ENCODE measurements at regions not wholly inside any gene's neighbourhood (a gene's known extent, or its start where the extent isn't known, plus 50 kb on each side); places are given as distances from the start of the nearest gene placed in this dataset.

- DNase-seq, result no peak
Observed at GRCh38 chr10:128689667-128690066, 563.4 kb upstream of the MKI67 start.

GRCh38 chr10:128693493-128694131 lies 567.4 kb upstream of the MKI67 start:
- DNase-seq, result no peak

GRCh38 chr10:128694168-128694850 lies 568.1 kb upstream of the MKI67 start:
- no peak for DNase-seq

GRCh38 chr10:128694851-128695725 lies 568.9 kb upstream of the MKI67 start:
- DNase-seq, result no peak

GRCh38 chr10:128695931-128696330 lies 569.7 kb upstream of the MKI67 start:
- DNase-seq, result no peak

GRCh38 chr10:128697437-128697836 lies 571.2 kb upstream of the MKI67 start:
- DNase-seq, result no peak

GRCh38 chr10:128701381-128701780 lies 575.2 kb upstream of the MKI67 start:
- no peak for DNase-seq

GRCh38 chr10:128701837-128702236 lies 575.6 kb upstream of the MKI67 start:
- no peak for DNase-seq

GRCh38 chr10:128704716-128705115 lies 578.5 kb upstream of the MKI67 start:
- DNase-seq, result no peak

- DNase-seq, result no peak
Observed at GRCh38 chr10:128708182-128708581, 582.0 kb upstream of the MKI67 start.

GRCh38 chr10:128709686-128710085 lies 583.5 kb upstream of the MKI67 start:
- DNase-seq, result no peak

- DNase-seq, result no peak
Observed at GRCh38 chr10:128710098-128710797, 584.0 kb upstream of the MKI67 start.

- no peak for DNase-seq
Observed at GRCh38 chr10:128710798-128711183, 584.6 kb upstream of the MKI67 start.

GRCh38 chr10:128711806-128712205 lies 585.6 kb upstream of the MKI67 start:
- no peak for DNase-seq

GRCh38 chr10:128712661-128713400 lies 586.6 kb upstream of the MKI67 start:
- DNase-seq, result no peak

- no peak for DNase-seq
Observed at GRCh38 chr10:128713471-128713870, 587.2 kb upstream of the MKI67 start.

GRCh38 chr10:128713874-128714570 lies 587.8 kb upstream of the MKI67 start:
- DNase-seq, result no peak

- DNase-seq, result no peak
Observed at GRCh38 chr10:128714644-128715415, 588.6 kb upstream of the MKI67 start.

GRCh38 chr10:128716181-128716580 lies 590.0 kb upstream of the MKI67 start:
- DNase-seq, result no peak

GRCh38 chr10:128721963-128722445 lies 595.8 kb upstream of the MKI67 start:
- peak in 1 of 2 experiments; percentile 5 for DNase-seq

- DNase-seq, result no peak
Observed at GRCh38 chr10:128722947-128723346, 596.7 kb upstream of the MKI67 start.
